Left ventricle myocardium inferior (tissue), 1 donor: ENCODE measurements at regions not wholly inside any gene's neighbourhood (a gene's known extent, or its start where the extent isn't known, plus 50 kb on each side); places are given as distances from the start of the nearest gene placed in this dataset.

Experiments
- DNase-seq: peaks from one replicate; pipeline ENCODE4 v3.0.0-alpha.2; 2020
- H3K27ac ChIP-seq: fragments of 200-600 bp; replicated peaks from 2 replicates; pipeline ENCODE4 v1.8.0; 2021
- H3K27me3 ChIP-seq: fragments of 200-600 bp; 2 replicates; pipeline ENCODE4 v1.8.0; 2021; ENCODE audit warnings: low read depth
- H3K36me3 ChIP-seq: fragments of 200-600 bp; 2 replicates; pipeline ENCODE4 v1.8.0; 2021
- H3K4me1 ChIP-seq: fragments of 200-600 bp; 2 replicates; pipeline ENCODE4 v1.8.0; 2021
- H3K4me3 ChIP-seq: fragments of 200-600 bp; 2 replicates; pipeline ENCODE4 v1.8.0; 2021; ENCODE audit warnings: mild to moderate bottlenecking, moderate library complexity
- H3K9me3 ChIP-seq: fragments of 200-600 bp; replicated peaks from 2 replicates; pipeline ENCODE4 v1.8.0; 2021
- intact Hi-C: fragments of 100-400 bp; cut with micrococcal nuclease; formaldehyde crosslinking; loops from one replicate; pipeline ENCODE4 v1.11.0; 2022
- TF ChIP-seq, protein P1 (sequence below): fragments of 200-600 bp; IDR thresholded peaks from 2 replicates; pipeline ENCODE4 v1.8.0; 2021; ENCODE audit warnings: antibody characterized with exemption, mild to moderate bottlenecking, borderline replicate concordance
- donor health status: DM: no; HTN: yes; CAD: no; lungs with severe emphysema.

DNA sequence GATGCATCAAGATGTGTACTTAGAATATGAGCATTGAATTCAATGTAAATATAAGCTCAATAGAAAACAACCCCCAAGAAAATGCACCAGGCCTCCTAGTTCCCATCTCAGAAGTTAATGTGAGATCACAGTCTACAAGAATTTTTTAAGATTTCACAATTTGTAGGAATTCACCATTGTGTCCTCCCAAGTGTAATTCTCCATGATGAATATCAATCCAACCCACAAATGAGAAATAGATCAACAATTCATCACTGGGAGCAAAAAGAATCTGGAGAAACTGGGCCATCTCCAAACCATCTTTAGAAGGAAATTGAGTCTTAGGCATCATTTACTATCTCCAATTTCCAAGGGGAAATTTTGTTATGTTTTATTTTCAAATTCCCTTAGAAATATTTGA, 310.5 kb upstream of the GOT2 start:
- Histone ChIP-seq H3K9me3 (no peaks in the 10 kb centered on the region), H3K27me3 (no peaks in the 10 kb centered on the region), H3K4me1 (no peaks in the 10 kb centered on the region), H3K36me3 (no peaks in the 10 kb centered on the region), H3K27ac (no peak overlapping the region), H3K4me3 (no peak overlapping the region)
- DNase-seq, result no peak
- intact Hi-C loops, result no loop called here
- TF ChIP-seq, protein P1, sequence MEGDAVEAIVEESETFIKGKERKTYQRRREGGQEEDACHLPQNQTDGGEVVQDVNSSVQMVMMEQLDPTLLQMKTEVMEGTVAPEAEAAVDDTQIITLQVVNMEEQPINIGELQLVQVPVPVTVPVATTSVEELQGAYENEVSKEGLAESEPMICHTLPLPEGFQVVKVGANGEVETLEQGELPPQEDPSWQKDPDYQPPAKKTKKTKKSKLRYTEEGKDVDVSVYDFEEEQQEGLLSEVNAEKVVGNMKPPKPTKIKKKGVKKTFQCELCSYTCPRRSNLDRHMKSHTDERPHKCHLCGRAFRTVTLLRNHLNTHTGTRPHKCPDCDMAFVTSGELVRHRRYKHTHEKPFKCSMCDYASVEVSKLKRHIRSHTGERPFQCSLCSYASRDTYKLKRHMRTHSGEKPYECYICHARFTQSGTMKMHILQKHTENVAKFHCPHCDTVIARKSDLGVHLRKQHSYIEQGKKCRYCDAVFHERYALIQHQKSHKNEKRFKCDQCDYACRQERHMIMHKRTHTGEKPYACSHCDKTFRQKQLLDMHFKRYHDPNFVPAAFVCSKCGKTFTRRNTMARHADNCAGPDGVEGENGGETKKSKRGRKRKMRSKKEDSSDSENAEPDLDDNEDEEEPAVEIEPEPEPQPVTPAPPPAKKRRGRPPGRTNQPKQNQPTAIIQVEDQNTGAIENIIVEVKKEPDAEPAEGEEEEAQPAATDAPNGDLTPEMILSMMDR, result no peak

DNA sequence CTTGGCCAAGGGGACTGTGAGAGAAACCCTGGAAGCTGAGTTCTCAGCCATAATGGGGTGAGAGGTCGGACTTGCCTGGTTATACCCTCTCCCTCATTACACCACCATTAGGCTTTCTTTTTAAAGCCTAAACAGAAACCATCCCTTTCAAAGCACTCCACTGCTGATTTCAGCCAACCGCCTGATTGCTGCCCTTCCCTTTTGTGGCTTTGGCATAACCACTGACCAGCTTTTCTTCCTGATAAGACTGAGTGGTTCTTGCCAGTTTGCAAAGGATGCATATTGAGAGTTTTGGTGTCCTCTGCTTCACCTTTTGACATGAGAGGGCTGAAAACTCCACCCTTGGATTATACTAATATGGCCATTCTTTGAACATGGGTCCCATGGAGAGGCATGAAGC, 308.2 kb upstream of the GOT2 start:
- no peaks in the 10 kb centered on the region for H3K27me3 ChIP-seq
- H3K27ac ChIP-seq, result no peak overlapping the region
- no peak overlapping the region for H3K4me3 ChIP-seq
- DNase-seq, result no peak
- H3K36me3 ChIP-seq, result no peaks in the 10 kb centered on the region
- intact Hi-C loops, result no loop called here
- H3K4me1 ChIP-seq, result no peaks in the 10 kb centered on the region
- TF ChIP-seq, protein P1, result no peak
- no peaks in the 10 kb centered on the region for H3K9me3 ChIP-seq

DNA sequence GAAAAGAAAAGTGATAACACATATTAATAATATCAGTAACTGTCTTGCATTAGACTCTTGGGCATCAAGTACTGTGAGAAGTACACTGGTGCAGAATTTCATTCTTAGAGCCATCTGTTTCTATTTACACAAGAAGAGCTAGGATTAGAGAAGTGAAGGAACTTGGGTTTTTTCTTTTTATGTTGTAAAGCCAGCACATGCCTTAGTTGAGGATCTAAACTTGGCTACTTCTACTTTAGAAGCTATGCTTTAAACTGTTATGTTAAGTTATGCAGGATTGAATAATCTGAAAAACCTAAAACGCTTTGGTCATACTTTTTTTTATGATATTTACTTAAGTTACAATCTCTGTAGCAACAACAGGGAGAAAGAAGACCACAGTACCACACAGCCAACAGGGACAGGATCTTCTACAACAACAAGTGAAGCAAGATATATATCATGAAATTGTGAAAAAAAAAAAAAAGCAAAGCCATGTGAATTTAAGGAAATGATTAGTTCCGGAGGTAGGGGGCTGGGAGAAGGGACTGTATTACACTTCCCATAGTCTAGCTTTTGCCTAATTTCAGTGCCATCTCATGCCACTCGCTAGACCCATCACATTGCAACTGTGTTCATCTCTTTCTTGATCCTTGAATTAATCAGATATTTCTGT, 305.1 kb upstream of the GOT2 start:
- Histone ChIP-seq H3K9me3 (no peaks in the 10 kb centered on the region), H3K4me1 (no peaks in the 10 kb centered on the region), H3K36me3 (no peaks in the 10 kb centered on the region), H3K27ac (no peak overlapping the region), H3K4me3 (no peak overlapping the region), H3K27me3 (no peaks in the 10 kb centered on the region)
- DNase-seq, result no peak
- TF ChIP-seq, protein P1, result no peak
- intact Hi-C loops, result no loop called here

DNA sequence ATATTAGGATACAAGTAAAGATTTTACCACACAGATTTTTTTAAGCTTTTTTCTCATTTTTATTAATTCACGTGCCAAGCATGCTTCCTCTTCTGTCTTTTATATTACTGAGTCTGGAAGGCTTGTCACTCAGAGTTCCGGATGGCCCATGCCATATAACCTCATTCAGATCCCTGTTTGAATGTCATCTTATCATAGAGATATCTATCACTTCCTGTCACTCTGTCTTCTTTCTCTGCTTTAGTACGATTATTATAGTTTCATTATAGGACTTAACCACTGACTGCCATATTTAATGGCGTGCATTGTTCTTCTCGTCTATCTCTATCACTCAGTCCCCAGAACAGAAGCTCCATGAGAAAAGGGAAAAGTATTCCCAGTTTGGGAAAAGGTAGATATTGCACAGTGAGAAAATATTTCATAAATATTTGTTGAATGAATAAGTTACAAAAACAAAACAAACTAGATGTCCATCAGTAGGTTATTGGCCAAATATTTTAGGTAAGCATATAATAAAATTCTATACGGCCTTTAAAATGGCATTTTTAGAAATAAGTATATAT, 296.9 kb upstream of the GOT2 start:
- Histone ChIP-seq H3K27me3 (no peaks in the 10 kb centered on the region), H3K27ac (no peak overlapping the region)

DNA sequence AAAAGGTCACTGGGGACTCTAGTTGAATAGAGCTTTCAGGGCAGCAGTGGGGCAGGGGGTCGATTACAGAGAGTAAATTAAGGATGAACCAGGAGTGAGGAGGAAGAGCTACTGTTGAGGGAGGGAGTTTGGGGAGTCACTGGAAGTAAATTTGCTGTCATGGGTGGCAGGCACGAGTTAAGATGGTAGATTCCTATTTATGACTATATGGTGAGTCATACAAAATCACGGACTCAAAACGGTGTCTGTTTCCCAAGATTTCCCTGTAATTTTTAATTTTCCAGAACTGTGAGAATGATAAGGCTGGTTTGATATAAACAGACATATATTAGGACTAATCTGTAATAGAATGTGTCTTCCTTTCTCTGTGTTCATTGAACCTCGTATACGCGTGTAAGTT, 287.6 kb upstream of the GOT2 start:
- Histone ChIP-seq H3K36me3 (no peaks in the 10 kb centered on the region), H3K27me3 (no peaks in the 10 kb centered on the region), H3K4me3 (no peak overlapping the region), H3K27ac (no peak overlapping the region), H3K9me3 (peaks cover 8% of the 10 kb centered on the region), H3K4me1 (no peaks in the 10 kb centered on the region)
- intact Hi-C loops, result no loop called here
- TF ChIP-seq, protein P1, result no peak
- DNase-seq, result no peak

More for the DNA sequence above, 296.9 kb upstream of the GOT2 start:
- H3K36me3 ChIP-seq, result no peaks in the 10 kb centered on the region
- H3K9me3 ChIP-seq, result no peaks in the 10 kb centered on the region
- TF ChIP-seq, protein P1, result no peak
- no peak overlapping the region for H3K4me3 ChIP-seq
- DNase-seq, result no peak
- intact Hi-C loops, result no loop called here
- no peaks in the 10 kb centered on the region for H3K4me1 ChIP-seq
